ENCODE measurements at regions not wholly inside any gene's neighbourhood (a gene's known extent, or its start where the extent isn't known, plus 50 kb on each side); places are given as distances from the start of the nearest gene placed in this dataset.

DNA sequence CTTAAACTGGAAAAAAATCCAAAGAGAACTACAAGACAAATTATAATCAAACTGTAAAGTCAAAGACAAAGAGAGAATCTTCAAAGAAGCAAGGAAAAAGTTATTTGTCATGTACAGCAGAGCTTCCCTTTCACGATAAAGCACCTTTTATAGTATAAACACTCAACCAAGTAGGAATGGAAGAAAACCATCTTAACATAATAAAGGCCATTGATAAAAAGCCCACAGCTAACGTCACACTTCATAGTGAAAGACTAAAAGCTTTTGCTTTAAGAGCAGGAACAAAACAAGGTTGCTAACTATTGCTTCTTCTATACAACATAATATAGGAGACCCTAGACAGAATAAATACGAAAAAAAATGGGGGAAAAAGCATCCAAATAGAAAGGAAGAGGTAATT is 595.7 kb upstream of the POU3F4 start:
- WGBS (ENCODE audit: insufficient coverage, insufficient replicate concordance, low lambda C conversion rate, missing lambda C conversion rate): 6% methylated on average over 3 of the region's 3 CpGs
- no peak overlapping the region for H3K4me3 ChIP-seq
- in situ Hi-C loops (cut with MboI) (no loop called here), intact Hi-C loops (cut with micrococcal nuclease; ENCODE audit: unreplicated experiment) (no loop called here)
- no TSS peak for BruUV-seq (replicated peaks)
- no peak overlapping the region for H3K27ac ChIP-seq (ENCODE audit: control insufficient read depth, insufficient read depth)
- H3K4me1 ChIP-seq (ENCODE audit: control insufficient read depth, insufficient read depth, low read length): no peaks in the 10 kb centered on the region
- no peaks in the 10 kb centered on the region for H3K27me3 ChIP-seq (replicated peaks in 1 of 2; ENCODE audit: control insufficient read depth in 2 of 2, insufficient read depth in 2 of 2, low read length in 1 of 2)
- H3K9me3 ChIP-seq (replicated peaks; ENCODE audit: control insufficient read depth, insufficient read depth, low read length): no peaks in the 10 kb centered on the region
- no peak overlapping the region for H3K9ac ChIP-seq (ENCODE audit: control insufficient read depth, insufficient read depth, low read length)
- H3K36me3 ChIP-seq (ENCODE audit: control insufficient read depth in 2 of 2, insufficient read depth in 2 of 2, low read length in 1 of 2): no peaks in the 10 kb centered on the region
- SMC1A ChIA-PET (ENCODE audit: uncharacterized antibody, unreplicated experiment): no interaction called here
- FAIRE-seq (no peak), ATAC-seq (no peak), DNase-seq (ENCODE audit: low read depth, low spot score) (no peak)
- H4K20me1 ChIP-seq (ENCODE audit: control insufficient read depth, insufficient read depth): no peaks in the 10 kb centered on the region
- no peak overlapping the region for H3K4me2 ChIP-seq (ENCODE audit: control insufficient read depth, insufficient read depth)
- H3K79me2 ChIP-seq (ENCODE audit: control insufficient read depth, insufficient read depth, low read length): no peaks in the 10 kb centered on the region
- no peak overlapping the region for H2AFZ ChIP-seq (ENCODE audit: control insufficient read depth, low read depth, low read length)
- CTCF ChIA-PET: no interaction called here
- POLR2A ChIA-PET: no interaction called here
- RAD21 ChIA-PET (ENCODE audit: unreplicated experiment): no interaction called here
- TF ChIP-seq CBFB (IDR thresholded peaks at IDR 0.05; ENCODE audit: low read depth) (no peak), ZZZ3 (IDR thresholded peaks at IDR 0.05; ENCODE audit: control insufficient read depth, insufficient read length, low read depth) (no peak), PAX8 (IDR thresholded peaks at IDR 0.05) (no peak), JUNB (IDR thresholded peaks at IDR 0.05) (no peak), SREBF1 (IDR thresholded peaks at IDR 0.05; ENCODE audit: low read length) (no peak), STAT3 (IDR thresholded peaks at IDR 0.05; ENCODE audit: low read depth, low read length) (no peak), GATAD2B (conservative IDR thresholded peaks at IDR 0.05; ENCODE audit: low read depth) (no peak), NFIC (IDR thresholded peaks at IDR 0.05; ENCODE audit: low read depth, low read length) (no peak), ZNF207 (IDR thresholded peaks at IDR 0.05; ENCODE audit: borderline replicate concordance) (no peak)
- TF ChIP-seq, protein P1, sequence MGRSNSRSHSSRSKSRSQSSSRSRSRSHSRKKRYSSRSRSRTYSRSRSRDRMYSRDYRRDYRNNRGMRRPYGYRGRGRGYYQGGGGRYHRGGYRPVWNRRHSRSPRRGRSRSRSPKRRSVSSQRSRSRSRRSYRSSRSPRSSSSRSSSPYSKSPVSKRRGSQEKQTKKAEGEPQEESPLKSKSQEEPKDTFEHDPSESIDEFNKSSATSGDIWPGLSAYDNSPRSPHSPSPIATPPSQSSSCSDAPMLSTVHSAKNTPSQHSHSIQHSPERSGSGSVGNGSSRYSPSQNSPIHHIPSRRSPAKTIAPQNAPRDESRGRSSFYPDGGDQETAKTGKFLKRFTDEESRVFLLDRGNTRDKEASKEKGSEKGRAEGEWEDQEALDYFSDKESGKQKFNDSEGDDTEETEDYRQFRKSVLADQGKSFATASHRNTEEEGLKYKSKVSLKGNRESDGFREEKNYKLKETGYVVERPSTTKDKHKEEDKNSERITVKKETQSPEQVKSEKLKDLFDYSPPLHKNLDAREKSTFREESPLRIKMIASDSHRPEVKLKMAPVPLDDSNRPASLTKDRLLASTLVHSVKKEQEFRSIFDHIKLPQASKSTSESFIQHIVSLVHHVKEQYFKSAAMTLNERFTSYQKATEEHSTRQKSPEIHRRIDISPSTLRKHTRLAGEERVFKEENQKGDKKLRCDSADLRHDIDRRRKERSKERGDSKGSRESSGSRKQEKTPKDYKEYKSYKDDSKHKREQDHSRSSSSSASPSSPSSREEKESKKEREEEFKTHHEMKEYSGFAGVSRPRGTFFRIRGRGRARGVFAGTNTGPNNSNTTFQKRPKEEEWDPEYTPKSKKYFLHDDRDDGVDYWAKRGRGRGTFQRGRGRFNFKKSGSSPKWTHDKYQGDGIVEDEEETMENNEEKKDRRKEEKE (IDR thresholded peaks at IDR 0.05): no peak
- TF ChIP-seq, protein P2, sequence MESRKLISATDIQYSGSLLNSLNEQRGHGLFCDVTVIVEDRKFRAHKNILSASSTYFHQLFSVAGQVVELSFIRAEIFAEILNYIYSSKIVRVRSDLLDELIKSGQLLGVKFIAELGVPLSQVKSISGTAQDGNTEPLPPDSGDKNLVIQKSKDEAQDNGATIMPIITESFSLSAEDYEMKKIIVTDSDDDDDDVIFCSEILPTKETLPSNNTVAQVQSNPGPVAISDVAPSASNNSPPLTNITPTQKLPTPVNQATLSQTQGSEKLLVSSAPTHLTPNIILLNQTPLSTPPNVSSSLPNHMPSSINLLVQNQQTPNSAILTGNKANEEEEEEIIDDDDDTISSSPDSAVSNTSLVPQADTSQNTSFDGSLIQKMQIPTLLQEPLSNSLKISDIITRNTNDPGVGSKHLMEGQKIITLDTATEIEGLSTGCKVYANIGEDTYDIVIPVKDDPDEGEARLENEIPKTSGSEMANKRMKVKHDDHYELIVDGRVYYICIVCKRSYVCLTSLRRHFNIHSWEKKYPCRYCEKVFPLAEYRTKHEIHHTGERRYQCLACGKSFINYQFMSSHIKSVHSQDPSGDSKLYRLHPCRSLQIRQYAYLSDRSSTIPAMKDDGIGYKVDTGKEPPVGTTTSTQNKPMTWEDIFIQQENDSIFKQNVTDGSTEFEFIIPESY (IDR thresholded peaks at IDR 0.05): no peak
- TF ChIP-seq, protein P3, sequence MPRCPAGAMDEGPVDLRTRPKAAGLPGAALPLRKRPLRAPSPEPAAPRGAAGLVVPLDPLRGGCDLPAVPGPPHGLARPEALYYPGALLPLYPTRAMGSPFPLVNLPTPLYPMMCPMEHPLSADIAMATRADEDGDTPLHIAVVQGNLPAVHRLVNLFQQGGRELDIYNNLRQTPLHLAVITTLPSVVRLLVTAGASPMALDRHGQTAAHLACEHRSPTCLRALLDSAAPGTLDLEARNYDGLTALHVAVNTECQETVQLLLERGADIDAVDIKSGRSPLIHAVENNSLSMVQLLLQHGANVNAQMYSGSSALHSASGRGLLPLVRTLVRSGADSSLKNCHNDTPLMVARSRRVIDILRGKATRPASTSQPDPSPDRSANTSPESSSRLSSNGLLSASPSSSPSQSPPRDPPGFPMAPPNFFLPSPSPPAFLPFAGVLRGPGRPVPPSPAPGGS (IDR thresholded peaks at IDR 0.05; ENCODE audit: borderline replicate concordance, insufficient read depth, low read depth, low read length, poor library complexity, severe bottlenecking): no peak
- TF ChIP-seq, protein P4, sequence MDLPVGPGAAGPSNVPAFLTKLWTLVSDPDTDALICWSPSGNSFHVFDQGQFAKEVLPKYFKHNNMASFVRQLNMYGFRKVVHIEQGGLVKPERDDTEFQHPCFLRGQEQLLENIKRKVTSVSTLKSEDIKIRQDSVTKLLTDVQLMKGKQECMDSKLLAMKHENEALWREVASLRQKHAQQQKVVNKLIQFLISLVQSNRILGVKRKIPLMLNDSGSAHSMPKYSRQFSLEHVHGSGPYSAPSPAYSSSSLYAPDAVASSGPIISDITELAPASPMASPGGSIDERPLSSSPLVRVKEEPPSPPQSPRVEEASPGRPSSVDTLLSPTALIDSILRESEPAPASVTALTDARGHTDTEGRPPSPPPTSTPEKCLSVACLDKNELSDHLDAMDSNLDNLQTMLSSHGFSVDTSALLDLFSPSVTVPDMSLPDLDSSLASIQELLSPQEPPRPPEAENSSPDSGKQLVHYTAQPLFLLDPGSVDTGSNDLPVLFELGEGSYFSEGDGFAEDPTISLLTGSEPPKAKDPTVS (IDR thresholded peaks at IDR 0.05; ENCODE audit: low read depth, low read length): no peak
- TF ChIP-seq, protein P5, sequence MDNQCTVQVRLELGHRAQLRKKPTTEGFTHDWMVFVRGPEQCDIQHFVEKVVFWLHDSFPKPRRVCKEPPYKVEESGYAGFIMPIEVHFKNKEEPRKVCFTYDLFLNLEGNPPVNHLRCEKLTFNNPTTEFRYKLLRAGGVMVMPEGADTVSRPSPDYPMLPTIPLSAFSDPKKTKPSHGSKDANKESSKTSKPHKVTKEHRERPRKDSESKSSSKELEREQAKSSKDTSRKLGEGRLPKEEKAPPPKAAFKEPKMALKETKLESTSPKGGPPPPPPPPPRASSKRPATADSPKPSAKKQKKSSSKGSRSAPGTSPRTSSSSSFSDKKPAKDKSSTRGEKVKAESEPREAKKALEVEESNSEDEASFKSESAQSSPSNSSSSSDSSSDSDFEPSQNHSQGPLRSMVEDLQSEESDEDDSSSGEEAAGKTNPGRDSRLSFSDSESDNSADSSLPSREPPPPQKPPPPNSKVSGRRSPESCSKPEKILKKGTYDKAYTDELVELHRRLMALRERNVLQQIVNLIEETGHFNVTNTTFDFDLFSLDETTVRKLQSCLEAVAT (IDR thresholded peaks at IDR 0.05): no peak
- TF ChIP-seq, protein P6, sequence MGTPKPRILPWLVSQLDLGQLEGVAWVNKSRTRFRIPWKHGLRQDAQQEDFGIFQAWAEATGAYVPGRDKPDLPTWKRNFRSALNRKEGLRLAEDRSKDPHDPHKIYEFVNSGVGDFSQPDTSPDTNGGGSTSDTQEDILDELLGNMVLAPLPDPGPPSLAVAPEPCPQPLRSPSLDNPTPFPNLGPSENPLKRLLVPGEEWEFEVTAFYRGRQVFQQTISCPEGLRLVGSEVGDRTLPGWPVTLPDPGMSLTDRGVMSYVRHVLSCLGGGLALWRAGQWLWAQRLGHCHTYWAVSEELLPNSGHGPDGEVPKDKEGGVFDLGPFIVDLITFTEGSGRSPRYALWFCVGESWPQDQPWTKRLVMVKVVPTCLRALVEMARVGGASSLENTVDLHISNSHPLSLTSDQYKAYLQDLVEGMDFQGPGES (IDR thresholded peaks at IDR 0.05): no peak
